Peyer's patch (tissue), 4 donors: ENCODE measurements at regions not wholly inside any gene's neighbourhood (a gene's known extent, or its start where the extent isn't known, plus 50 kb on each side); places are given as distances from the start of the nearest gene placed in this dataset.
"Not testable (repeated sequence)": the region's sequence is repeated elsewhere in the genome, so short reads cannot be mapped to it uniquely, and the experiment has no call there.

ENCODE experiments used
- DNase-seq, 3 donors: peaks; one replicate each; pipeline ENCODE4 v3.0.0-alpha.2; 2017 to 2019
- H3K27ac ChIP-seq, 4 donors: fragments of 200-600 bp; sonication (generic); one replicate each; pipeline ENCODE4 v1.5.1; 2016 to 2019
- H3K27me3 ChIP-seq, 2 donors: fragments of 200-600 bp; sonication (generic); one replicate each; pipeline ENCODE4 v1.5.1; 2019
- H3K36me3 ChIP-seq, 3 donors: fragments of 200-600 bp; sonication (generic); one replicate each; pipeline ENCODE4 v1.5.1; 2016 to 2019
- H3K4me1 ChIP-seq, 4 donors: fragments of 200-600 bp; sonication (generic); one replicate each; pipeline ENCODE4 v1.5.1; 2016 to 2019
- H3K4me3 ChIP-seq, 4 donors: fragments of 200-600 bp; sonication (generic); 1 replicate in 3 of 4; 2 replicates in 1 of 4; pipeline ENCODE4 v1.5.1; 2016 to 2019; ENCODE audit warnings: mild to moderate bottlenecking in 1 of 4
- H3K9me3 ChIP-seq, 4 donors: fragments of 200-600 bp; sonication (generic); one replicate each; pipeline ENCODE4 v1.5.1; 2016 to 2019; ENCODE audit warnings: mild to moderate bottlenecking in 1 of 4
- POLR2A ChIP-seq, 2 donors: fragments of 450-650 bp; IDR thresholded peaks; one replicate each; pipeline ENCODE4 v1.5.1; 2017; ENCODE audit warnings: antibody characterized with exemption in 2 of 2, mild to moderate bottlenecking in 2 of 2, moderate library complexity in 2 of 2
- TF ChIP-seq, protein P1 (sequence below), 6 experiments: fragments of 450-650 bp in 4 of 6; fragments of 200-600 bp in 2 of 6; sonication (generic) in 1 of 6; IDR thresholded peaks; one replicate each; pipeline ENCODE4 v1.5.1; 2017 to 2019; ENCODE audit warnings: antibody characterized with exemption in 6 of 6, mild to moderate bottlenecking in 3 of 6, moderate library complexity in 1 of 6

DNA sequence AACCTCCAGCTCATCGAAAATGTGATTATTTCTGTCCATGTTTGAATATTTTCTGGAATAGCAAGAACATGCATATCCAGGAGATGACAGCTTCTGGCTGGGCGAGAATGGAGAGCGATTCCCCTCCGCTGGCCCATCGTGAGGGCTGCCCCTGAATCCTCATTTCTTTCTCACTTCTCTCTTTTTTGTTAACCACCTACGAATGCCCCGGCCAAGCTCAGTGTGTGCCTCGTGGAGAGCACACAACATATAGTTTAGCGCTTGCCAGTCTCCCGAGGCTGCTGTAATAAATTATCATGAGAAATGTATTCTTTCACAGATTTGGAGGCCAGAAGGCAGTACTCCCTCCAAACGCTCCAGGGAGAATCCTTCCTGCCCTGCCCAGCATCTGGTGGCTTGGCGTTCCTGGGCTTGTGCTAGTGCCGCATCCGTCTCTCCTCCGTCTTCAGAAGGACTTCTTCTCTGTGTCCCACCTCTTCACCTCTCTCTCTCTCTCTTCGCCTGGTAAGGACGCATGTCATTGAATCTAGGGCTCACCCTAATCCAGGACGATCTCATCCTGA lies 1306.0 kb downstream of the TBC1D22A start:
- DNase-seq: peak in 1 of 3 donors; percentile 23
- Histone ChIP-seq H3K4me1 (no peaks in the 10 kb centered on the region), H3K27me3 (no peaks in the 10 kb centered on the region), H3K9me3 (no peaks in the 10 kb centered on the region), H3K4me3 (no peak overlapping the region), H3K36me3 (no peaks in the 10 kb centered on the region), H3K27ac (no peak overlapping the region)
- no peak for TF ChIP-seq POLR2A (IDR thresholded peaks at IDR 0.05)
- TF ChIP-seq, protein P1, sequence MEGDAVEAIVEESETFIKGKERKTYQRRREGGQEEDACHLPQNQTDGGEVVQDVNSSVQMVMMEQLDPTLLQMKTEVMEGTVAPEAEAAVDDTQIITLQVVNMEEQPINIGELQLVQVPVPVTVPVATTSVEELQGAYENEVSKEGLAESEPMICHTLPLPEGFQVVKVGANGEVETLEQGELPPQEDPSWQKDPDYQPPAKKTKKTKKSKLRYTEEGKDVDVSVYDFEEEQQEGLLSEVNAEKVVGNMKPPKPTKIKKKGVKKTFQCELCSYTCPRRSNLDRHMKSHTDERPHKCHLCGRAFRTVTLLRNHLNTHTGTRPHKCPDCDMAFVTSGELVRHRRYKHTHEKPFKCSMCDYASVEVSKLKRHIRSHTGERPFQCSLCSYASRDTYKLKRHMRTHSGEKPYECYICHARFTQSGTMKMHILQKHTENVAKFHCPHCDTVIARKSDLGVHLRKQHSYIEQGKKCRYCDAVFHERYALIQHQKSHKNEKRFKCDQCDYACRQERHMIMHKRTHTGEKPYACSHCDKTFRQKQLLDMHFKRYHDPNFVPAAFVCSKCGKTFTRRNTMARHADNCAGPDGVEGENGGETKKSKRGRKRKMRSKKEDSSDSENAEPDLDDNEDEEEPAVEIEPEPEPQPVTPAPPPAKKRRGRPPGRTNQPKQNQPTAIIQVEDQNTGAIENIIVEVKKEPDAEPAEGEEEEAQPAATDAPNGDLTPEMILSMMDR (IDR thresholded peaks at IDR 0.05): no peak

DNA sequence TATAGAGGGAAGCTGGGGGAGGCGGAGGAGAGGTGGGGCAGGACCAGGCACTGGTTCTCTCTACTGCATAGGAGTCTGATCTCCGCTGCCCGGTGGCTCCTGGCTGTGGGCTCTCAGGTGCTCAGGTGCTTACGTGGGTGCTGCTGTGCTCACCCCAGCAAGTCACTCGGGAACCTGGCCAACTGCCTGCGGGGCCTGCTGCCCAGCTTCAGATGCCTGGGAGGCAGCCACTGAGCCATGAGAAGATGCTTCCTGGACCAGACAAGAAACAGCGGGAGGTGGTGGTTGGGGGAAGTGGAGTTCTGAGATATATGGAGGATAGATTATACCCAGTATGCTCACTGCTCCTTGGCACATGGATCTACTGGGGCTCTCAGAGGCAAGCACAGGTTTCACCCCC lies 1303.4 kb downstream of the TBC1D22A start:
- DNase-seq: peak in 1 of 3 donors; percentile 23
- TF ChIP-seq, protein P1 (IDR thresholded peaks at IDR 0.05): no peak
- TF ChIP-seq POLR2A (IDR thresholded peaks at IDR 0.05): no peak
- Histone ChIP-seq H3K4me3 (no peak overlapping the region), H3K27me3 (no peaks in the 10 kb centered on the region), H3K4me1 (no peaks in the 10 kb centered on the region), H3K9me3 (no peaks in the 10 kb centered on the region), H3K27ac (no peak overlapping the region), H3K36me3 (no peaks in the 10 kb centered on the region)

DNA sequence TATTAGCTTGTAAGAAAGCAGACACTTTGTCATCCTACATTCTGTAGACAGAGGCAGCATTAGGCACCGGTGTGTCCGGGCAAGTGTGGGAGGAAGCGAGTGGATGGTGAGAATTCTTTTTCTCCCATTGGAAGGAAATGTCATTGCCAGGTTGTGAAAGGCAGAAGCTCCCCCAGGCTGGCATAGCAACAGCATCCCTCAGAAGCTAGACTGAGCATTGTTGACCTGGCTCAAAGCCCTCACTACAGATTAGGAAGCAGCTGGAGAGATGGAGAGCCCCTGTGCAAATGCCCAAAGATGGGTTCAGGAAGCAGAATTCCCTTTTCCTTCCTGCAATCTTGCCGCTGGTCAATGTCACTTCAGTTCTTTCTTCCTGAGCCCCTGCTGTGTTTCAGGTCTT lies 1299.3 kb downstream of the TBC1D22A start:
- no peaks in the 10 kb centered on the region for H3K36me3 ChIP-seq
- no peak overlapping the region for H3K27ac ChIP-seq
- H3K27me3 ChIP-seq: no peaks in the 10 kb centered on the region
- TF ChIP-seq, protein P1 (IDR thresholded peaks at IDR 0.05): no peak
- no peaks in the 10 kb centered on the region for H3K9me3 ChIP-seq
- H3K4me1 ChIP-seq: no peaks in the 10 kb centered on the region
- DNase-seq: peak in 1 of 3 donors; percentile 3
- H3K4me3 ChIP-seq: no peak overlapping the region

DNA sequence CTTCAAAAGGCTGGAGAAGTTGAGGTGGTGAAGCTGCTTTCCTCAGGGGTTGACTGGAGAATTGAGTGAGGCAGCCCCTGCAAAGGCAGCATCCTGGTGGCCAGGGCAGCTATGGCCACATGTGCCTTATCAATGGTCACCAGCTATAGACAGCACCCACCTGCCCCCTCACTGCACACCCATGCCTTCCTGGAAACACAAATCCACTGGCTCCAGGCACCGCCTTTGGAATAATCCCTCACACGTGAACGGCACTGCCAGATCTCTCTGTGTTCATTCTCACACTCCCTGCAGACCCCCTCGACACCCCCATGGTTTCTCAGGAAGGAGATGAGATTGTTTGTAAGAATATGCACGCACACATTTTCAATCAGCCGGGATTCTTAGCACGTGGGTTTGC lies 1297.8 kb downstream of the TBC1D22A start:
- Histone ChIP-seq H3K4me1 (no peaks in the 10 kb centered on the region), H3K36me3 (no peaks in the 10 kb centered on the region), H3K27me3 (no peaks in the 10 kb centered on the region), H3K4me3 (no peak overlapping the region), H3K27ac (no peak overlapping the region), H3K9me3 (no peaks in the 10 kb centered on the region)
- DNase-seq: peak in 1 of 3 donors; percentile 25
- no peak for TF ChIP-seq POLR2A (IDR thresholded peaks at IDR 0.05)
- TF ChIP-seq, protein P1 (IDR thresholded peaks at IDR 0.05): no peak

DNA sequence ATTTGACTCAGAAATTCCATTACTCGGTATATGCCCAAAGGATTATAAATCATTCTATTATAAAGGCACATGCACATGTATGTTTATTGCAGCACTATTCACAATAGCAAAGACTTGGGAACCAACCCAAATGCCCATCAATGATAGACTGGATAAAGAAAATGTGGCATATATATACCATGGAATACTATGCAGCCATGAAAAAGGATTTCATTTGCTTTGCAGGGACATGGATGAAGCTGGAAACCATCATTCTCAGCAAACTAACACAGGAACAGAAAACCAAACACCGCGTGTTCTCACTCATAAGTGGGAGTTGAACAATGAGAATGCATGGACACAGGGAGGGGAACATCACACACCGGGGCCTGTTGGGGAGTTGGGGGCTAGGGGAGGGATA lies 1297.1 kb downstream of the TBC1D22A start:
- not testable (repeated sequence) for H3K4me3 ChIP-seq, H3K27me3 ChIP-seq, H3K27ac ChIP-seq, DNase-seq, H3K36me3 ChIP-seq, H3K9me3 ChIP-seq, H3K4me1 ChIP-seq

DNA sequence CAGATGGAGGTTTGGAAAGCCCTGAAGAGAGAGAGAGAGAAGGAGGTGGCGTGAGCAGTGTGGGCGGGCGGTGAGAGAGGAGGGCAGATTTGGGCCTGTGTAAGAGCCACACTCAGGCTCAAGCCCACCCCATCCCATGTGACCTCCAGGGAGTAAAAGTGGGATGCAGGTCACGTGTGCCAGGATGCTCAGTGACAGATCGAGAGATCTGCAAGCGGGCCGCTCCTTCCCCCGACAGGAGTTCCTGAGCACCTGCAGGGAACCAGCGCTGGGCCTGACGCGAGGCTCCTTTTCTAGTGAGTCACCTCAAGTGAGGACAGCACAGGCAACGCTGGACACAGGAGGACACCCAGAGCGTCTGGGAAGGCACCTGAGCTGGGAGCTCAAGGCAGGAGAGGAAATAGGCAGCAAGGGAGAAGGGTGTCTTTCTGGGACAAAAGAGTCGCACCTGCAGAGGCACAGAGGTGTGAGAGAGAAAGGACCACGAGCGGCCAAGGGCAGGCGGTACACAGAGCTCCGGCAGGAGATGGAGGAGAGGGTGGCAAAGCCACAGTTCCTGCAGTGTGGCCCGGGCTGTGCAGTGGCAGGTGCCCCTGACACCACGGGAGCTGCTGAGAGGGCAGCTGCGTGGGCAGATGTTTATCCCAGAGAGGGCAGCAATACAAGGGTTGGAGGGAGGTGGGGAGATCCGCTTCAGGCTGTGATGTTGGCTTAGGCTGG lies 1294.8 kb downstream of the TBC1D22A start:
- Histone ChIP-seq H3K4me1 (no peaks in the 10 kb centered on the region), H3K27ac (no peak overlapping the region), H3K4me3 (no peak overlapping the region), H3K36me3 (no peaks in the 10 kb centered on the region), H3K27me3 (no peaks in the 10 kb centered on the region), H3K9me3 (no peaks in the 10 kb centered on the region)
- TF ChIP-seq POLR2A (IDR thresholded peaks at IDR 0.05): no peak
- TF ChIP-seq, protein P1 (IDR thresholded peaks at IDR 0.05): no peak
- DNase-seq: no peak
